H9 (cell line): ENCODE measurements at regions not wholly inside any gene's neighbourhood (a gene's known extent, or its start where the extent isn't known, plus 50 kb on each side); places are given as distances from the start of the nearest gene placed in this dataset.

Experiments used
- DNase-seq: peaks from one replicate; pipeline ENCODE4 v3.0.0-alpha.2; 2017
- H2AFZ ChIP-seq: one replicate; pipeline ENCODE4 v1.6.1; 2013; ENCODE audit warnings: mild to moderate bottlenecking, low read length, control low read depth, moderate library complexity
- H2AK5ac ChIP-seq: 2 replicates; pipeline ENCODE4 v1.6.1; 2013; ENCODE audit warnings: low read length, control low read depth, mixed read lengths; ENCODE audit not compliant: insufficient read length
- H2BK120ac ChIP-seq: one replicate; pipeline ENCODE4 v1.6.1; 2013; ENCODE audit warnings: low read depth, mild to moderate bottlenecking, low read length, control low read depth, inconsistent platforms; ENCODE audit not compliant: poor library complexity, severe bottlenecking
- H2BK12ac ChIP-seq: 2 replicates; pipeline ENCODE4 v1.6.1; 2013; ENCODE audit warnings: low read length, control low read depth, mixed read lengths, low read depth; ENCODE audit not compliant: insufficient read length
- H2BK15ac ChIP-seq: 2 replicates; pipeline ENCODE4 v1.6.1; 2013; ENCODE audit warnings: low read depth, low read length, control low read depth
- H2BK20ac ChIP-seq: one replicate; pipeline ENCODE4 v1.6.1; 2013; ENCODE audit warnings: low read depth, mild to moderate bottlenecking, low read length, control low read depth, inconsistent platforms; ENCODE audit not compliant: poor library complexity, severe bottlenecking
- H2BK5ac ChIP-seq: 2 replicates; pipeline ENCODE4 v1.6.1; 2013; ENCODE audit warnings: low read length, control low read depth, mixed read lengths; ENCODE audit not compliant: insufficient read length
- H3K14ac ChIP-seq: 2 replicates; pipeline ENCODE4 v1.6.1; 2013; ENCODE audit warnings: low read length, control low read depth; ENCODE audit not compliant: insufficient read depth
- H3K18ac ChIP-seq: 2 replicates; pipeline ENCODE4 v1.6.1; 2013; ENCODE audit warnings: low read depth, mild to moderate bottlenecking, mixed read lengths, low read length, control low read depth; ENCODE audit not compliant: insufficient read length
- H3K23ac ChIP-seq: 2 replicates; pipeline ENCODE4 v1.6.1; 2013; ENCODE audit warnings: low read length, control low read depth, mixed read lengths, low read depth; ENCODE audit not compliant: insufficient read length
- H3K23me2 ChIP-seq: 2 replicates; pipeline ENCODE4 v1.6.1; 2013; ENCODE audit warnings: low read depth, mild to moderate bottlenecking, mixed read lengths, low read length, control low read depth; ENCODE audit not compliant: insufficient read length, poor library complexity, severe bottlenecking
- H3K27ac ChIP-seq: 2 replicates; pipeline ENCODE4 v1.5.1; 2013; ENCODE audit warnings: low read length, control low read depth, mixed read lengths, low read depth; ENCODE audit not compliant: insufficient read length
- H3K27me3 ChIP-seq: 2 replicates; pipeline ENCODE4 v1.6.1; 2013; ENCODE audit warnings: low read length, control low read depth, inconsistent platforms; ENCODE audit not compliant: insufficient read depth
- H3K4ac ChIP-seq: 2 replicates; pipeline ENCODE4 v1.6.1; 2013; ENCODE audit warnings: low read depth, mild to moderate bottlenecking, control low read depth, inconsistent platforms, low read length, moderate library complexity
- H3K4me1 ChIP-seq: 2 replicates; pipeline ENCODE4 v1.6.1; 2013; ENCODE audit warnings: low read length, control low read depth, inconsistent platforms; ENCODE audit not compliant: insufficient read depth
- H3K4me2 ChIP-seq: 2 replicates; pipeline ENCODE4 v1.6.1; 2013; ENCODE audit warnings: low read length, control low read depth, mixed read lengths; ENCODE audit not compliant: insufficient read length, insufficient read depth
- H3K56ac ChIP-seq: 2 replicates; pipeline ENCODE4 v1.6.1; 2013; ENCODE audit warnings: low read depth, mild to moderate bottlenecking, mixed read lengths, low read length, control low read depth; ENCODE audit not compliant: insufficient read length
- H3K79me1 ChIP-seq: 2 replicates; pipeline ENCODE4 v1.6.1; 2013; ENCODE audit warnings: low read depth, mild to moderate bottlenecking, moderate library complexity, low read length, control low read depth, inconsistent platforms; ENCODE audit not compliant: insufficient read depth, poor library complexity, severe bottlenecking
- H3K79me2 ChIP-seq: 2 replicates; pipeline ENCODE4 v1.6.1; 2013; ENCODE audit warnings: low read length, control low read depth, inconsistent platforms; ENCODE audit not compliant: insufficient read depth
- H3K9ac ChIP-seq: 2 replicates; pipeline ENCODE4 v1.6.1; 2013; ENCODE audit warnings: low read length, control low read depth, mixed read lengths; ENCODE audit not compliant: insufficient read length; ENCODE audit errors: extremely low read depth
- H3K9me3 ChIP-seq: one replicate; pipeline ENCODE4 v1.6.1; 2013; ENCODE audit warnings: low read depth, low read length, inconsistent platforms; ENCODE audit not compliant: control insufficient read depth
- H3T11ph ChIP-seq: one replicate; pipeline ENCODE4 v1.6.1; 2013; ENCODE audit warnings: mild to moderate bottlenecking, low read length, control low read depth, inconsistent platforms
- H4K20me1 ChIP-seq: one replicate; pipeline ENCODE4 v1.6.1; 2013; ENCODE audit not compliant: control insufficient read depth, insufficient read length, insufficient read depth
- H4K5ac ChIP-seq: 2 replicates; pipeline ENCODE4 v1.6.1; 2013; ENCODE audit warnings: low read depth, mild to moderate bottlenecking, mixed read lengths, low read length, control low read depth; ENCODE audit not compliant: insufficient read length
- H4K8ac ChIP-seq: replicated peaks from 2 replicates; pipeline ENCODE4 v1.6.1; 2013; ENCODE audit warnings: low read length, control low read depth, mixed read lengths, low read depth; ENCODE audit not compliant: insufficient read length
- H4K91ac ChIP-seq: 2 replicates; pipeline ENCODE4 v1.6.1; 2013; ENCODE audit warnings: low read depth, mild to moderate bottlenecking, moderate library complexity, mixed read lengths, low read length, control low read depth; ENCODE audit not compliant: insufficient read length
- H3K27ac Mint-ChIP-seq, 3 experiments: 2 replicates in 2 of 3; 3 replicates in 1 of 3; pipeline ENCODE4 v1.8.0; 2020 to 2021; ENCODE audit warnings: mixed read lengths in 3 of 3, mild to moderate bottlenecking in 1 of 3, moderate library complexity in 1 of 3
- H3K27me3 Mint-ChIP-seq: 2 replicates; pipeline ENCODE4 v1.8.0; 2021; ENCODE audit warnings: low read depth, mild to moderate bottlenecking, moderate library complexity, mixed read lengths
- H3K36me3 Mint-ChIP-seq, 3 experiments: 2 replicates in 2 of 3; 3 replicates in 1 of 3; pipeline ENCODE4 v1.8.0; 2020 to 2021; ENCODE audit warnings: low read depth in 3 of 3, mixed read lengths in 3 of 3; ENCODE audit not compliant: insufficient read depth in 1 of 3
- H3K4me1 Mint-ChIP-seq, 2 experiments: 2 replicates each; pipeline ENCODE4 v1.8.0; 2020; ENCODE audit warnings: mixed read lengths in 2 of 2
- H3K4me3 Mint-ChIP-seq, 2 experiments: 2 replicates in 1 of 2; 3 replicates in 1 of 2; pipeline ENCODE4 v1.8.0; 2020 to 2021; ENCODE audit warnings: mild to moderate bottlenecking in 2 of 2, mixed read lengths in 2 of 2, moderate library complexity in 1 of 2
- H3K9me3 Mint-ChIP-seq, 2 experiments: 2 replicates in 1 of 2; 3 replicates in 1 of 2; pipeline ENCODE4 v1.8.0; 2020; ENCODE audit warnings: mild to moderate bottlenecking in 2 of 2, mixed read lengths in 2 of 2, moderate library complexity in 1 of 2
- whole genome bisulfite sequencing: extraction: QIAGEN DNeasy Blood & Tissue Kit; methylation state at CpG from one replicate; pipeline ENCODE4 v1.1.7; 2013; ENCODE audit warnings: missing lambda C conversion rate, low lambda C conversion rate, mixed read lengths; ENCODE audit not compliant: insufficient read length; ENCODE audit errors: extremely low coverage; 5-methylcytosine and 5-hydroxymethylcytosine counted together
- TF ChIP-seq, protein P1 (sequence below): fragments of 200-600 bp; sonication (generic); conservative IDR thresholded peaks from 3 replicates; pipeline ENCODE4 v1.8.0; 2021; ENCODE audit warnings: antibody characterized with exemption, mild to moderate bottlenecking

DNA sequence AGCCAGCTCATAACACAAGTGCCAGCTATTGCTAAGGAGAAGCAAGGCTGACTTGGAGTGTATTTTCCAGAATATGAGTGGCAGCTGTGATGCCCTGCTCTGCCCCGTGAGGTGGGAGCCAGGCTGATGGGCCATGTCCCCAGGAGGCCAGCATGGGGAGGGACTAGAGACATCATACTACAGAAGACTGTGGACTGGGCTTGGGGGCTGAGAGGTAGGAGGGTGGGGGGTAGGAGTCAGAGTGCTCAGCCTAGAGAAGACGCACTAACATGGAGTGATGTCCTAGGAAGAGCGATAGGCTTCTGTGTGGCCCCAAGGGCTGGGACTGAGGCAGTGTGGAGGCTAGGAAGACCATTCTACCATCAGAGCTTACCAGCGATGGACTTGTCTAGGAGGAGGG lies 143.7 kb downstream of the WSCD1 start:
- H4K20me1 ChIP-seq: no peaks in the 10 kb centered on the region
- Mint-ChIP-seq H3K4me3 (no peak overlapping the region), H3K36me3 (no peaks in the 10 kb centered on the region)

More for the DNA sequence above, 143.7 kb downstream of the WSCD1 start:
- Histone ChIP-seq H2BK12ac (no peak overlapping the region), H3K23me2 (no peaks in the 10 kb centered on the region), H3K18ac (no peak overlapping the region), H2BK5ac (no peak overlapping the region), H3T11ph (no peak overlapping the region), H3K4ac (no peak overlapping the region; the same call in 1 of the 2 replicates), H3K9me3 (no peaks in the 10 kb centered on the region), H3K56ac (no peak overlapping the region), H3K79me1 (no peaks in the 10 kb centered on the region), H4K5ac (no peak overlapping the region), H3K27ac (no peak overlapping the region), H3K9ac (no peak overlapping the region), H2BK20ac (no peak overlapping the region), H3K23ac (no peak overlapping the region), H2BK15ac (no peak overlapping the region), H3K14ac (no peak overlapping the region), H2AFZ (no peak overlapping the region), H2AK5ac (no peak overlapping the region), H3K27me3 (no peaks in the 10 kb centered on the region), H4K8ac (no peak overlapping the region), H2BK120ac (no peak overlapping the region), H4K91ac (no peak overlapping the region), H3K79me2 (no peaks in the 10 kb centered on the region), H3K4me1 (no peaks in the 10 kb centered on the region), H3K4me2 (no peak overlapping the region)
- H3K4me1 Mint-ChIP-seq: peaks cover 5 to 8% of the 10 kb centered on the region in 2 experiments; a peak in 3 of 4 replicates
- H3K9me3 Mint-ChIP-seq: no peaks in the 10 kb centered on the region
- DNase-seq: no peak
- TF ChIP-seq, protein P1, sequence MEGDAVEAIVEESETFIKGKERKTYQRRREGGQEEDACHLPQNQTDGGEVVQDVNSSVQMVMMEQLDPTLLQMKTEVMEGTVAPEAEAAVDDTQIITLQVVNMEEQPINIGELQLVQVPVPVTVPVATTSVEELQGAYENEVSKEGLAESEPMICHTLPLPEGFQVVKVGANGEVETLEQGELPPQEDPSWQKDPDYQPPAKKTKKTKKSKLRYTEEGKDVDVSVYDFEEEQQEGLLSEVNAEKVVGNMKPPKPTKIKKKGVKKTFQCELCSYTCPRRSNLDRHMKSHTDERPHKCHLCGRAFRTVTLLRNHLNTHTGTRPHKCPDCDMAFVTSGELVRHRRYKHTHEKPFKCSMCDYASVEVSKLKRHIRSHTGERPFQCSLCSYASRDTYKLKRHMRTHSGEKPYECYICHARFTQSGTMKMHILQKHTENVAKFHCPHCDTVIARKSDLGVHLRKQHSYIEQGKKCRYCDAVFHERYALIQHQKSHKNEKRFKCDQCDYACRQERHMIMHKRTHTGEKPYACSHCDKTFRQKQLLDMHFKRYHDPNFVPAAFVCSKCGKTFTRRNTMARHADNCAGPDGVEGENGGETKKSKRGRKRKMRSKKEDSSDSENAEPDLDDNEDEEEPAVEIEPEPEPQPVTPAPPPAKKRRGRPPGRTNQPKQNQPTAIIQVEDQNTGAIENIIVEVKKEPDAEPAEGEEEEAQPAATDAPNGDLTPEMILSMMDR: no peak
- no CpG with 5 or more reads among the region's 4 CpGs for WGBS
- peak overlapping the region in 1 of 3 experiments; percentile 13; a peak in 1 of 7 replicates for H3K27ac Mint-ChIP-seq
- no peaks in the 10 kb centered on the region for H3K27me3 Mint-ChIP-seq
